OCI-LY3 (cell line): ENCODE measurements at regions not wholly inside any gene's neighbourhood (a gene's known extent, or its start where the extent isn't known, plus 50 kb on each side); places are given as distances from the start of the nearest gene placed in this dataset.

Experiments used
- EZH2phosphoT487 ChIP-seq: fragments of 200-600 bp; shearing (Covaris generic); IDR thresholded peaks from 2 replicates; pipeline ENCODE4 v1.6.1; 2018; ENCODE audit warnings: antibody characterized with exemption, mixed run types, low read depth
- TF ChIP-seq, protein P1 (sequence below): fragments of 200-600, 300-600 bp; sonication (generic); IDR thresholded peaks from 2 replicates; pipeline ENCODE4 v1.5.1; 2014; ENCODE audit warnings: antibody characterized with exemption, low read length, low read depth

DNA sequence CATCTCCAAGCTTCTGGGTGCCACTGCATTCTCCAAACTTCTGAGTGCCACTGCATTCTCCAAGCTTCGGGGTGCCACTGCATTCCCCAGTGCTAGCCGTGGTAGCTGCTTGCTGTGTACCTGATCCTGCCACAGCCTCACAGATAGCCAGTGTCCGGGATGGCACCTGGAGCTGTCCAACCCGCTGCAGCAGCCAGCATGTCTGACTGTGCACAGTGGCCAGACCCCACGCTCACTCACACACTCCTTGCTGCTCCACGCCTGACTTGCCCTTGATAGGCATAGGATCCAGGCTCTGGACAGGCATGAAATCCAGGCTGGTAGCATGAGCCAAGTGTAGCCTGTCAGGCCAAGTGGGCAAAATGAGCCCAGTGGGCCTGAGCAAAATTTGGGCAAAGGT is 465.0 kb downstream of the GUCY1A2 start:
- TF ChIP-seq, protein P1, sequence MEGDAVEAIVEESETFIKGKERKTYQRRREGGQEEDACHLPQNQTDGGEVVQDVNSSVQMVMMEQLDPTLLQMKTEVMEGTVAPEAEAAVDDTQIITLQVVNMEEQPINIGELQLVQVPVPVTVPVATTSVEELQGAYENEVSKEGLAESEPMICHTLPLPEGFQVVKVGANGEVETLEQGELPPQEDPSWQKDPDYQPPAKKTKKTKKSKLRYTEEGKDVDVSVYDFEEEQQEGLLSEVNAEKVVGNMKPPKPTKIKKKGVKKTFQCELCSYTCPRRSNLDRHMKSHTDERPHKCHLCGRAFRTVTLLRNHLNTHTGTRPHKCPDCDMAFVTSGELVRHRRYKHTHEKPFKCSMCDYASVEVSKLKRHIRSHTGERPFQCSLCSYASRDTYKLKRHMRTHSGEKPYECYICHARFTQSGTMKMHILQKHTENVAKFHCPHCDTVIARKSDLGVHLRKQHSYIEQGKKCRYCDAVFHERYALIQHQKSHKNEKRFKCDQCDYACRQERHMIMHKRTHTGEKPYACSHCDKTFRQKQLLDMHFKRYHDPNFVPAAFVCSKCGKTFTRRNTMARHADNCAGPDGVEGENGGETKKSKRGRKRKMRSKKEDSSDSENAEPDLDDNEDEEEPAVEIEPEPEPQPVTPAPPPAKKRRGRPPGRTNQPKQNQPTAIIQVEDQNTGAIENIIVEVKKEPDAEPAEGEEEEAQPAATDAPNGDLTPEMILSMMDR, result no peak
- TF ChIP-seq EZH2phosphoT487, result no peak
